Muscle layer of duodenum (tissue), 2 donors: ENCODE measurements at regions not wholly inside any gene's neighbourhood (a gene's known extent, or its start where the extent isn't known, plus 50 kb on each side); places are given as distances from the start of the nearest gene placed in this dataset.

Source experiments
- H3K27ac ChIP-seq: one replicate; pipeline ENCODE4 v1.7.0; 2013; ENCODE audit warnings: mild to moderate bottlenecking, low read length
- H3K27me3 ChIP-seq: one replicate; pipeline ENCODE4 v1.7.0; 2013; ENCODE audit warnings: low read depth, mild to moderate bottlenecking, control low read depth, low read length
- H3K36me3 ChIP-seq, 2 donors: one replicate each; pipeline ENCODE4 v1.7.0; 2013; ENCODE audit warnings: low read length in 2 of 2, control low read depth in 1 of 2, mild to moderate bottlenecking in 1 of 2; ENCODE audit not compliant: insufficient read depth in 2 of 2, control insufficient read depth in 1 of 2
- H3K4me1 ChIP-seq, 2 donors: one replicate each; pipeline ENCODE4 v1.7.0; 2013; ENCODE audit warnings: low read length in 2 of 2, mild to moderate bottlenecking in 2 of 2, control low read depth in 1 of 2, moderate library complexity in 1 of 2; ENCODE audit not compliant: insufficient read depth in 2 of 2, control insufficient read depth in 1 of 2
- H3K4me3 ChIP-seq, 2 donors: one replicate each; pipeline ENCODE4 v1.7.0; 2013; ENCODE audit warnings: low read length in 2 of 2, low read depth in 1 of 2, mild to moderate bottlenecking in 1 of 2
- H3K9me3 ChIP-seq, 2 donors: one replicate each; pipeline ENCODE4 v1.7.0; 2013; ENCODE audit warnings: low read length in 2 of 2, control low read depth in 1 of 2, mild to moderate bottlenecking in 1 of 2; ENCODE audit not compliant: control insufficient read depth in 1 of 2
- donor health status: healthy.

DNA sequence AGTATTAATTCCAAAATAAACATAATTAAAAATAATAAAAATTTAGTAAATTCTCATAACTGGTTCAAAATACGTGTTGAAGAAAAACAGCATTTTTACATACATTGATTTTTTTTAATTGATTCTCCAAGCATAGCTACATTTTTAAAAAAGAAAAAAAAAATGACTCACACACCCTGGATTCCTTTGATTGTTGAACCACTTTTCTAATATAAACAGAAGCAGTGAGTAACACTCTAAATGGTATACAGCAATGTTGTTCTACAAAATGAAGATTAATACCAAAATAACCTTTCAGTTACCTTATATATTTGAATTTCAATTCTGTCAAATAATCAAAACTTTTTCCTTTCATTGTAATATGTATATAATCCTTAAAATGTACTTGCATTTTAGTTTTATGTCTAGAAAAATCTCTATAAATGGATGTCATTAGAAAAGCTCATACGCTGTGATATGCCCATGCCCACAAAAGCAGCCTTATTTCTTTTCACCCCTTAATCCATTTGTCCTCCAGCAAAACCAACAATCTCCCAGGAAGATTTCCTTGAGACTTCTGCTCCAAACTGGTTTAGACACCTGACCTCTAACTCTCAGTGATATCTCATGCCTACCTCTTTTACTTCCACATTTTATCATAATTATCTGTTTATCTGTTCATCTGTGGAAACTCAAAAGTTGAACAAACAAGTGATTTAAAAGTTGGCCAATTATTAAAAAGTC lies 246.4 kb upstream of the NR5A2 start:
- Histone ChIP-seq H3K4me3 (no peak overlapping the region), H3K27ac (no peak overlapping the region), H3K9me3 (no peaks in the 10 kb centered on the region), H3K4me1 (no peaks in the 10 kb centered on the region), H3K36me3 (no peaks in the 10 kb centered on the region), H3K27me3 (no peaks in the 10 kb centered on the region)

DNA sequence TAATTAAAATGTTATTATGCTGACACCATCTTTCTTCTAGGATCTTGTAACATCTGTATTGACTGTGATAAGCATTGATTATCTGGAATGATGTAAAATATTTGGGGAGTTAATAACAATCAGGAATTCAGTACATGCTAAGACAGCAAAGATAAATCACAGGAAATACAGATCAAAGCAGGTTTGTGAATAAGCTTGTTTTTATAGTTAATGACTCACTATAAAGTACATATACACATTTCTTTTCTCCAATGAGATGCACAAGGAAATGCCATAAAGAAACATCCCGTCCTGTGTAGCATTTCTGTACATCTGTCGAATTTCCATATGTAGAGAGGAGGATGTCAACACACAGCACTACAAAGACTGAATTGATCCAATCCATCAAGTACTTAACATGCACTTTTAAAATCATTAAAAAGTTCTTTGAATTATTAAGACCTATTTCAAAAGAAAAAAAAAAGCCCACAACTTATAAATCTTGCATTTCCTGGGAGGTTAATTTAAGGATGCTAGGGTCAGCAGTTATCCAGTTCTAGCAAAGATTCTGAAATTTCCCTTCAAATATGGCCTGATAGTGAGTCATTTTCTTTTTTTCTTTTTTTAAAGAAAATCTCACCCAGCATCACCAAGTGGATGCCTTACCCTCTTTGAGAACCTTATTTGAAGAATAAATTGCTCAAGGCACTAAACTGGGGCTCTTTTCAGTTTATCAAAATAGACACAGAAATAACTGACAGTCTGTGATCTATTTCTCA lies 243.2 kb upstream of the NR5A2 start:
- Histone ChIP-seq H3K4me3 (no peak overlapping the region), H3K36me3 (no peaks in the 10 kb centered on the region), H3K27ac (no peak overlapping the region), H3K9me3 (no peaks in the 10 kb centered on the region), H3K4me1 (no peaks in the 10 kb centered on the region), H3K27me3 (no peaks in the 10 kb centered on the region)

DNA sequence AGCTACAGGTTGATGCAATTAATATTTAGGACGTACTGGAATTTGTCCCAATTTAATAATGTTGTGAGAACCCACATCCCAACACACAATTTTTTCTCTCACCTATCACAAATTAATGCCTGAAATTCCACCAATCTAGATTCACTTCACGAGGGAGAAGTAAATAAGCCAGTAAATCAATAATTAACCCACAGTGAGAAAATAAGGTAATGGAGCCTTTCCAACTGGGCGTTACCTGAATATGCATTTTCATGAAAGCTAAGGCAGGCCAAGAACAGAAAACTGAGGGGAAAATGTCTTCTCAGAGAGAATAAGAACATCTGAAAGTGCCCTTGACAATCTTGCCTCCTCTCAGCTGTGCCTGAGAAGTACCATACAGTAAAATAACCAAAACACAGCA lies 240.8 kb upstream of the NR5A2 start:
- Histone ChIP-seq H3K36me3 (no peaks in the 10 kb centered on the region), H3K27me3 (no peaks in the 10 kb centered on the region), H3K9me3 (no peaks in the 10 kb centered on the region), H3K4me3 (no peak overlapping the region), H3K27ac (no peak overlapping the region), H3K4me1 (no peaks in the 10 kb centered on the region)

DNA sequence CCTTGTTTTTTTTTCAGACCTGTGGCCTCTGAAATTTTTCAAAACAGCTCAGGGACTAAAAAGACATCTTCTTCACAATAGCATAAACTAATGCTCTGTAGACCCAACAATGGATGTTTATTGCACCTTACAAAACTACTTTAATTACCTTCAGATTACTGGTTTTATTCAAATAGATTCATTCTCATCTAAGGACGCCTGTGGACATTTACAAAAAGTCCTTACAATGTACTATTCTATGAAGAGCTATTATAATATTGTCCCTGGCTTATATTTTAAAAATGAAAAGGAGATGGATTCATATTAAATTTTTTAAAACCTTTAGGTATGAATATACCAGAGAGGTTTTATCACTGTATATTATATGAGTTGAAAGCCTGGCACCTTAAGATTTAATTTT lies 238.4 kb upstream of the NR5A2 start:
- no peaks in the 10 kb centered on the region for H3K27me3 ChIP-seq
- no peak overlapping the region for H3K4me3 ChIP-seq
- no peaks in the 10 kb centered on the region for H3K9me3 ChIP-seq
- H3K27ac ChIP-seq, result no peak overlapping the region
- H3K4me1 ChIP-seq, result no peaks in the 10 kb centered on the region
- no peaks in the 10 kb centered on the region for H3K36me3 ChIP-seq

DNA sequence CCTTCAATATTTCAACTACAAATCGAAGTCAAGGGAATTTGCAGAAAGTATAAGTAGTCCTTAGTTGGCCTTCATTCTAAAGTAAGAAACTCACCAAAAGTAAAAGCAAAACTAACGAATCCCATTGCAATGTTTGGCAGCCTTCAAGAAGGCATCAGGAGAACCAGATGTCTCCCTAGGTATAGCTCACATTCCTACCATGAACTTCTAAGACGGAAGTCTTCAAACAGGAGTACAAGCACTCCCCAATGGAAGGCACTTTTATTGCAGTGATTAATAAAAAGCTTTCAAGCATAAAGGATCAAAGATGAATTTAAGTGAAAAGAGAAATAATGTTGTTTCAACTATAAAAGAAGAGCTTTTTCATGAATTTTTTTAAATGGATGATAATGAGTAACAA lies 236.0 kb upstream of the NR5A2 start:
- no peak overlapping the region for H3K27ac ChIP-seq
- H3K4me1 ChIP-seq, result no peaks in the 10 kb centered on the region
- H3K4me3 ChIP-seq, result no peak overlapping the region
- no peaks in the 10 kb centered on the region for H3K36me3 ChIP-seq
- no peaks in the 10 kb centered on the region for H3K9me3 ChIP-seq
- H3K27me3 ChIP-seq, result no peaks in the 10 kb centered on the region

DNA sequence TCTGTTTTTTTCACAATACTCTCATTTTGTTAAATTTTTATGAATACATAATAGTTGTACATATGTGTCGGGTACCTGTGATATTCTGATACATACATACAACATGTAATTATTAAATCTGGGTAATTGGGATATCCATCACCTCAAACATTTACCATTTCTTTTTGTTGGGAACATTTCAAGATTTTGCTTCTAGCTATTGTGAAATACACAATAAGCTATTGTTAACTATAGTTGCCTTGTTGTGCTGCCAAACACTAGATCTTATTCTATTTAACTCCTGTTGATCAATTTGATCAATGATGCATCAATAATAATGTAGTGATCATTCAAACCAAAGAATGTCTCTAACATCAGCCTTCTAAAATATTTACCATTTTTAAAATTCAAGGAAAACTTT lies 234.6 kb upstream of the NR5A2 start:
- H3K9me3 ChIP-seq, result no peaks in the 10 kb centered on the region
- no peak overlapping the region for H3K27ac ChIP-seq
- no peaks in the 10 kb centered on the region for H3K27me3 ChIP-seq
- no peaks in the 10 kb centered on the region for H3K4me1 ChIP-seq
- H3K4me3 ChIP-seq, result no peak overlapping the region
- H3K36me3 ChIP-seq, result no peaks in the 10 kb centered on the region

DNA sequence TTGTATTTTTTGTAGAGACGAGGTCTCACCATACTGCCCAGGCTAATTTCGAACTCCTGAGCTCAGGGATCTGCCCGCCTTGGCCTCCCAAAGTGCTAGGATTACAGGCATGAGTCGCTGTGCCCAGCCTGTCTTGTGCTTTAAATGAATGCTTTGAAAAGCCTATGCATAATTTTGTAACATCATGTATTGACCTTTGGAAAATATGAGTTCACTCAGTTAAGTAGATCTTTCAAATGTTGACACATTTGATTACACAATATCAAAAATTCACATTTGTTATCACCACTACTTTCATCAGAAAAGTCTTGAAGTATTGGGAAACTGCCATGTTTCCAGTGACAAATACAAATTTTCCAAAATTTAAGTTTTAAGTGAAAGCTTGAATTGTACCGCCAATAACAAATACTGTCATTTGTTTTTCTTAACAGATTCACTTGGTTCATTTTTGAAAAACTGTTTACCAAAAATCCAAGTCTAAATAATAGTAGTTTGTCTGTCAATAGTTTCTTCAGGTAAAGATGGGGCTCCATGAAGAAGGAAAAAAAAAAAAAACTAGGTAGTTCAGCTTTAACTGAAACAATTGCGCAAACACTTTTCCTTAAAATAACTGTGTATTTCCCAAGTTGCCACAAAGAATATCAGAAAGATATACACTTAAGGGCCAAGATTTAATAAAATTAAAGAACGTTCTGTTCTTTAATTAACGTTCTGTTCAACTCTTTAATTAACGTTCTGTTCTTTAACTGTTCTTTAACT lies 233.2 kb upstream of the NR5A2 start:
- Histone ChIP-seq H3K27ac (no peak overlapping the region), H3K9me3 (no peaks in the 10 kb centered on the region), H3K4me1 (no peaks in the 10 kb centered on the region), H3K4me3 (no peak overlapping the region), H3K36me3 (no peaks in the 10 kb centered on the region), H3K27me3 (no peaks in the 10 kb centered on the region)

DNA sequence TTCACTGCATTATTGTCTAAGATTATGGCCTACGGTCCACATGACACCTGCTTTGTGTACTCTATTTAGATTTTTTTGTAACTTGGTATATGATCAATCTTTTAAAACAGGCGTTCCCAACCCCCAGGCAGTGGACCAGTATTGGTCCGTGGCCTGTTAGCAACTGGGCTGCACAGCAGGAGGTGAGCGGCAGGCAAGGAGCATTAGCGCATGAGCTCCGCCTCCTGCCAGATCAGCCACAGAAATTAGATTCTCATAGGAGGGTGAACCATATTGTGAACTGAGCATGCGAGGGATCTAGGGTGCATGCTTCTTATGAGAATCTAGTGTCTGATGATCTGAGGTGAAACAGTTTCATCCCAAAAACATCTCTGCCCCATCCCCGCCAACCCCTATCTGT lies 228.4 kb upstream of the NR5A2 start:
- Histone ChIP-seq H3K4me1 (no peaks in the 10 kb centered on the region), H3K36me3 (no peaks in the 10 kb centered on the region), H3K27ac (no peak overlapping the region), H3K9me3 (no peaks in the 10 kb centered on the region), H3K27me3 (no peaks in the 10 kb centered on the region), H3K4me3 (no peak overlapping the region)

DNA sequence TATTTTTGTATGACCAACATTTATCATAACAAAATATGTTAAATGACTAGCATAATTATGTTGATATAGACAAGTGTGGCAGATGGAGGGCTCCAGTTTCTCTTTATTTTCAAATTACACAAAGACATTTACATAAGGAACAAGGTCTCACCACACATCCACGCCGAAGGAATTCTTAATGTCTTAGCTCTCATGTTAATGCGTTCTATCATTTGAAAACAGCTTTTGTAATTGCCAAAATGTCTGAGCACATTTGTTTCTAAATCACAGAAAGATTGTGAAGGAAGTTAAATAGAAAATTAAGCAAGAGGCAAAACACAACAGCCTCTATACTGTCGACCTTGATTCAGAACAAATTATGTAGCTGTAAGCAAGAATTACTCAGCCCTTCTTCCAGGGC lies 223.0 kb upstream of the NR5A2 start:
- Histone ChIP-seq H3K4me1 (no peaks in the 10 kb centered on the region), H3K36me3 (no peaks in the 10 kb centered on the region), H3K27me3 (no peaks in the 10 kb centered on the region), H3K27ac (no peak overlapping the region), H3K4me3 (no peak overlapping the region), H3K9me3 (no peaks in the 10 kb centered on the region)

DNA sequence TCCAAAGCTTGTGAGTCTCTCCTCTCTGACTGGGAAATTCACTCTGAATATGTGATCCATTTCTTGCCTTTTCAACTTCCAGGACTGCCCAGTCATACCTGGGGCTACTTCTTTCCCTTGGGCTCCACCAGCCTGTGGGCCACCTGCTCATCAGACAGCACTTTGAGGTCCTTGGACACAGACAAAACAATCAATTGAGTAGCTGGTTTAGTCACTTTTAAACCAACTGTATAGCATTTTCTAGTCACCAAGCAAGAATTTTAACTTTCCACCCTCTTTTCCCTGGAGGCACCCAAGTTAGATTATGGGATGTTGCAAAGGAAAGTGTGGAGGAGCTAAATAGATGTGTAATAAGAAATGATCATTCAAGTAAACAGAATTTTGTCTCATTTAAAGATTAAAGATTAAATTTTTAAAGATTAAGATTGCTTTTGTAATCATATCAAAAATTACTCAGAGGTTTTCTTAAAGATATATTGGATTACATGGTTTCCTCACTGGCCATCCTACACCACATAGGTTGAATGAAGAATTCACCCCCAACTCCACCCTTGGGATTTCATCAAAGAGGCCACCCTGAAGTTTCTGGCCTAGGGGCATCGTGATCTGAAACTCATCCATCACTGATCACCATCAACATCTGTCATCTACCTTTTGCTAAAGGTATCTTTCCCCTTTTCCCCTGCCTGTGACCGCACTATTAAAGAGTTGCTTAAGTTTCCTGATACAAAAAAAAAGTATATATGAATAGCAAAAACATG lies 219.2 kb upstream of the NR5A2 start:
- Histone ChIP-seq H3K4me3 (no peak overlapping the region), H3K36me3 (no peaks in the 10 kb centered on the region), H3K4me1 (no peaks in the 10 kb centered on the region), H3K9me3 (no peaks in the 10 kb centered on the region), H3K27ac (no peak overlapping the region), H3K27me3 (no peaks in the 10 kb centered on the region)

DNA sequence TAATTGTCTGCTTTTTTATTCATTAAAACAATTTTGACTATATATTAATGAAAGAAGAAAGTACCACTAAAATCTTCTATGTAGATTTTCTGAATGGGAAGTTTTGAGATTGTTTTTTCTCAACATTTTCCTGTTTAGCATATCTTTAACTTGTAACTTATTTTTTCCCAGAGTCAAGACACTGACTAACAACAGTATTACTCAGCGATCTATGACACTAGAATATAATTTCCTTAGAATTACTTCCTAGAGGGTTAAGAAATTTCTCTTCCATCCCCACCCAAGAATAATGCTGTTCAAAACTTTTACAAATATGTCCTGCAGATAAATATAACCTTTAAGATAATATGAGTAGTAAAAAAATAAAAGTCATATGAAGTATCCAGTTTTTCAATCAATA lies 218.2 kb upstream of the NR5A2 start:
- Histone ChIP-seq H3K27ac (no peak overlapping the region), H3K36me3 (no peaks in the 10 kb centered on the region), H3K9me3 (no peaks in the 10 kb centered on the region), H3K27me3 (no peaks in the 10 kb centered on the region), H3K4me1 (no peaks in the 10 kb centered on the region), H3K4me3 (no peak overlapping the region)
